ENCODE measurements at regions not wholly inside any gene's neighbourhood (a gene's known extent, or its start where the extent isn't known, plus 50 kb on each side); places are given as distances from the start of the nearest gene placed in this dataset.

GRCh38 chr15:45871121-45871855, 236.5 kb downstream of the SQOR start (continued):
- TF ChIP-seq, protein P1, sequence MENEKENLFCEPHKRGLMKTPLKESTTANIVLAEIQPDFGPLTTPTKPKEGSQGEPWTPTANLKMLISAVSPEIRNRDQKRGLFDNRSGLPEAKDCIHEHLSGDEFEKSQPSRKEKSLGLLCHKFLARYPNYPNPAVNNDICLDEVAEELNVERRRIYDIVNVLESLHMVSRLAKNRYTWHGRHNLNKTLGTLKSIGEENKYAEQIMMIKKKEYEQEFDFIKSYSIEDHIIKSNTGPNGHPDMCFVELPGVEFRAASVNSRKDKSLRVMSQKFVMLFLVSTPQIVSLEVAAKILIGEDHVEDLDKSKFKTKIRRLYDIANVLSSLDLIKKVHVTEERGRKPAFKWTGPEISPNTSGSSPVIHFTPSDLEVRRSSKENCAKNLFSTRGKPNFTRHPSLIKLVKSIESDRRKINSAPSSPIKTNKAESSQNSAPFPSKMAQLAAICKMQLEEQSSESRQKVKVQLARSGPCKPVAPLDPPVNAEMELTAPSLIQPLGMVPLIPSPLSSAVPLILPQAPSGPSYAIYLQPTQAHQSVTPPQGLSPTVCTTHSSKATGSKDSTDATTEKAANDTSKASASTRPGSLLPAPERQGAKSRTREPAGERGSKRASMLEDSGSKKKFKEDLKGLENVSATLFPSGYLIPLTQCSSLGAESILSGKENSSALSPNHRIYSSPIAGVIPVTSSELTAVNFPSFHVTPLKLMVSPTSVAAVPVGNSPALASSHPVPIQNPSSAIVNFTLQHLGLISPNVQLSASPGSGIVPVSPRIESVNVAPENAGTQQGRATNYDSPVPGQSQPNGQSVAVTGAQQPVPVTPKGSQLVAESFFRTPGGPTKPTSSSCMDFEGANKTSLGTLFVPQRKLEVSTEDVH (IDR thresholded peaks at IDR 0.05; ENCODE audit: low read depth, partially characterized antibody): no peak
- TF ChIP-seq SKIL (IDR thresholded peaks at IDR 0.05; ENCODE audit: low read depth, poor library complexity, severe bottlenecking): no peak
- no peak for TF ChIP-seq NRF1 (conservative IDR thresholded peaks at IDR 0.05; ENCODE audit: low read depth, low read length)
- TF ChIP-seq FOS (IDR thresholded peaks at IDR 0.05; ENCODE audit: borderline replicate concordance, extremely low read depth, insufficient read length): no peak
- no peak for TF ChIP-seq PAX8 (IDR thresholded peaks at IDR 0.05)
- TF ChIP-seq EED (IDR thresholded peaks at IDR 0.05; ENCODE audit: low read depth): no peak
- TF ChIP-seq NFXL1 (IDR thresholded peaks at IDR 0.05; ENCODE audit: borderline replicate concordance): no peak

DNA sequence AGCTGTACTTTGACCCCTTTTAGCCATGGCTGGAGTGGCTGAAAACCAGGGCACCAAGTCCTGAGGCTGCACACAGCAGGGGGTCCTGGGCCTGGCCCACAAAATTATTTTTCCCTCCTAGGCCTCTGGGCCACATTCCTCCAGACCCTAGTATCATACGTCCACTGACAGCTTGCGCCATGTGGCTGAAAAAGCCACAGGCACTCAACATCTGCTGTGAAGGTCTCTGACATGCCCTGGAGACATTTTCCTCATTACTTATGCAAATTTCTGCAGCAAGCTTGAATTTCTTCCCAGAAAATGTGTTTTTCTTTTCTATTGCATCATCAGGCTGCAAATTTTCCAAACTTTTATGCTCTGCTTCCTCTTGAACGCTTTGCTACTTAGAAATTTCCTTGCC, 239.0 kb downstream of the SQOR start:
- Histone ChIP-seq H2AFZ (ENCODE audit: control insufficient read depth, low read depth, low read length) (no peak overlapping the region), H3K79me2 (ENCODE audit: control insufficient read depth, insufficient read depth, low read length) (no peaks in the 10 kb centered on the region), H3K4me2 (ENCODE audit: control insufficient read depth, insufficient read depth) (no peak overlapping the region), H3K4me3 (no peak overlapping the region), H3K9ac (ENCODE audit: control insufficient read depth, insufficient read depth, low read length) (no peak overlapping the region), H4K20me1 (ENCODE audit: control insufficient read depth, insufficient read depth) (no peaks in the 10 kb centered on the region), H3K27me3 (replicated peaks in 1 of 2; ENCODE audit: control insufficient read depth in 2 of 2, insufficient read depth in 2 of 2, low read length in 1 of 2) (no peaks in the 10 kb centered on the region), H3K4me1 (ENCODE audit: control insufficient read depth, insufficient read depth, low read length) (no peaks in the 10 kb centered on the region), H3K9me3 (replicated peaks; ENCODE audit: control insufficient read depth, insufficient read depth, low read length) (no peaks in the 10 kb centered on the region; the same call in 2 of the 3 replicates), H3K27ac (ENCODE audit: control insufficient read depth, insufficient read depth) (no peak overlapping the region), H3K36me3 (ENCODE audit: control insufficient read depth in 2 of 2, insufficient read depth in 2 of 2, low read length in 1 of 2) (no peaks in the 10 kb centered on the region)
- SMC1A ChIA-PET (ENCODE audit: uncharacterized antibody, unreplicated experiment): no interaction called here
- intact Hi-C loops (cut with micrococcal nuclease; ENCODE audit: unreplicated experiment): no loop called here
- WGBS (ENCODE audit: insufficient coverage, insufficient replicate concordance, low lambda C conversion rate, missing lambda C conversion rate): 60% methylated on average over 3 of the region's 3 CpGs
- RAD21 ChIA-PET (ENCODE audit: unreplicated experiment): no interaction called here
- ATAC-seq (no peak), DNase-seq (ENCODE audit: low read depth, low spot score) (no peak), FAIRE-seq (no peak)
- POLR2A ChIA-PET: no interaction called here
- CTCF ChIA-PET: no interaction called here
- BruUV-seq (replicated peaks): no TSS peak
- in situ Hi-C loops (cut with MboI): no loop called here
- TF ChIP-seq, protein P2, sequence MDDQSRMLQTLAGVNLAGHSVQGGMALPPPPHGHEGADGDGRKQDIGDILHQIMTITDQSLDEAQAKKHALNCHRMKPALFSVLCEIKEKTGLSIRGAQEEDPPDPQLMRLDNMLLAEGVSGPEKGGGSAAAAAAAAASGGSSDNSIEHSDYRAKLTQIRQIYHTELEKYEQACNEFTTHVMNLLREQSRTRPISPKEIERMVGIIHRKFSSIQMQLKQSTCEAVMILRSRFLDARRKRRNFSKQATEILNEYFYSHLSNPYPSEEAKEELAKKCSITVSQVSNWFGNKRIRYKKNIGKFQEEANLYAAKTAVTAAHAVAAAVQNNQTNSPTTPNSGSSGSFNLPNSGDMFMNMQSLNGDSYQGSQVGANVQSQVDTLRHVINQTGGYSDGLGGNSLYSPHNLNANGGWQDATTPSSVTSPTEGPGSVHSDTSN (IDR thresholded peaks at IDR 0.05; ENCODE audit: insufficient replicate concordance, low read depth, low read length): no peak
- TF ChIP-seq NBN (IDR thresholded peaks at IDR 0.05): no peak
- no peak for TF ChIP-seq SMAD5 (IDR thresholded peaks at IDR 0.05; ENCODE audit: low read depth)
- TF ChIP-seq ZNF592 (IDR thresholded peaks at IDR 0.05): no peak

Measured in GM12878 (cell line).